H1 (cell line): ENCODE measurements at regions not wholly inside any gene's neighbourhood (a gene's known extent, or its start where the extent isn't known, plus 50 kb on each side); places are given as distances from the start of the nearest gene placed in this dataset.

Experiments used
- CTCF ChIA-PET: fragments of 300-600 bp; sonication (Branson Sonifier 250); formaldehyde crosslinking; loops from one replicate; lab custom pipeline; 2021; ENCODE audit not compliant: partially characterized antibody; lab: Charles Lee
- POLR2A ChIA-PET: fragments of 300-600 bp; sonication (Branson Sonifier 250); formaldehyde crosslinking; loops from one replicate; lab custom pipeline; 2021; ENCODE audit warnings: inconsistent platforms; ENCODE audit not compliant: partially characterized antibody; lab: Charles Lee
- DNase-seq, 2 experiments: peaks; one replicate each; pipeline versions ENCODE4 v3.0.0 to v3.0.0-alpha.2; 2010 to 2022; ENCODE audit warnings: low spot score in 2 of 2, low read depth in 1 of 2, mixed read lengths in 1 of 2
- FAIRE-seq: peaks from 2 replicates; lab custom pipeline; 2011; peaks lifted over from hg19 to GRCh38; lab: Jason Lieb, UNC
- H2AFZ ChIP-seq: 2 replicates; pipeline ENCODE4 v1.8.1; 2012; ENCODE audit warnings: low read length, inconsistent platforms
- H2AK5ac ChIP-seq: 2 replicates; pipeline ENCODE4 v1.6.1; 2013; ENCODE audit warnings: low read depth, low read length
- H2BK120ac ChIP-seq: replicated peaks from 2 replicates; pipeline ENCODE3; 2013; ENCODE audit warnings: low read depth, low read length, inconsistent platforms
- H2BK12ac ChIP-seq: 2 replicates; pipeline ENCODE4 v1.6.1; 2013; ENCODE audit warnings: low read depth, low read length
- H2BK15ac ChIP-seq: 2 replicates; pipeline ENCODE4 v1.6.1; 2013; ENCODE audit warnings: low read length
- H2BK20ac ChIP-seq: 2 replicates; pipeline ENCODE4 v1.6.1; 2013; ENCODE audit warnings: low read length
- H2BK5ac ChIP-seq: 2 replicates; pipeline ENCODE4 v1.6.1; 2013; ENCODE audit warnings: low read depth, low read length
- H3K14ac ChIP-seq: 2 replicates; pipeline ENCODE4 v1.6.1; 2013; ENCODE audit warnings: inconsistent platforms; ENCODE audit not compliant: insufficient read length
- H3K18ac ChIP-seq: 2 replicates; pipeline ENCODE4 v1.6.1; 2013; ENCODE audit warnings: low read length; ENCODE audit errors: extremely low read depth
- H3K23ac ChIP-seq: 2 replicates; pipeline ENCODE4 v1.6.1; 2013; ENCODE audit warnings: inconsistent platforms; ENCODE audit not compliant: insufficient read length
- H3K23me2 ChIP-seq: 2 replicates; pipeline ENCODE4 v1.6.1; 2013; ENCODE audit warnings: low read depth, low read length
- H3K27ac ChIP-seq: 2 replicates; pipeline ENCODE4 v1.6.1; 2011; ENCODE audit warnings: low read depth, low read length, inconsistent platforms
- H3K27me3 ChIP-seq, 4 experiments: replicated peaks in 1 of 4; 1 replicate in 1 of 4; 2 replicates in 3 of 4; pipeline versions ENCODE4 v1.6.1 to v1.8.1; 2011 to 2013; ENCODE audit warnings: low read length in 3 of 4, mild to moderate bottlenecking in 3 of 4, inconsistent platforms in 2 of 4, mixed read lengths in 2 of 4, moderate library complexity in 1 of 4; ENCODE audit not compliant: control insufficient read depth in 3 of 4, insufficient read depth in 3 of 4; ENCODE audit errors: extremely low read depth in 1 of 4
- H3K36me3 ChIP-seq, 4 experiments: 2 replicates each; pipeline versions ENCODE4 v1.6.1 to v1.8.1; 2011 to 2013; ENCODE audit warnings: mild to moderate bottlenecking in 4 of 4, low read length in 3 of 4, moderate library complexity in 2 of 4, control low read depth in 1 of 4, inconsistent platforms in 1 of 4; ENCODE audit not compliant: insufficient read depth in 4 of 4, control insufficient read depth in 2 of 4
- H3K4ac ChIP-seq: replicated peaks from 2 replicates; pipeline ENCODE3; 2013; ENCODE audit warnings: low read length, low read depth, mixed read lengths, inconsistent platforms; ENCODE audit not compliant: insufficient read length
- H3K4me1 ChIP-seq, 4 experiments: replicated peaks in 1 of 4; 1 replicate in 1 of 4; 2 replicates in 3 of 4; pipeline versions ENCODE4 v1.6.1 to v1.8.1; 2011 to 2013; ENCODE audit warnings: low read length in 3 of 4, inconsistent platforms in 2 of 4, mixed read lengths in 1 of 4; ENCODE audit not compliant: insufficient read depth in 4 of 4, control insufficient read depth in 3 of 4
- H3K4me2 ChIP-seq, 2 experiments: 2 replicates each; pipeline versions ENCODE4 v1.6.1 to v1.8.1; 2011 to 2013; ENCODE audit warnings: low read depth in 2 of 2, low read length in 2 of 2, control low read depth in 1 of 2, inconsistent platforms in 1 of 2, mild to moderate bottlenecking in 1 of 2; ENCODE audit not compliant: insufficient read depth in 1 of 2
- H3K4me3 ChIP-seq, 4 experiments: fragments of 200-600, 300-600 bp in 1 of 4; sonication (generic), shearing (Covaris generic), sonication (Bioruptor Twin) in 1 of 4; 2 replicates each; pipeline versions ENCODE4 v1.5.1 to v1.8.1; 2011 to 2016; ENCODE audit warnings: low read length in 4 of 4, low read depth in 3 of 4, control low read depth in 2 of 4, inconsistent platforms in 2 of 4, mild to moderate bottlenecking in 2 of 4, mixed read lengths in 1 of 4, moderate library complexity in 1 of 4; ENCODE audit not compliant: insufficient read depth in 2 of 4; ENCODE audit errors: extremely low read depth in 1 of 4
- H3K56ac ChIP-seq: replicated peaks from 2 replicates; pipeline ENCODE3; 2013; ENCODE audit warnings: low read depth, mild to moderate bottlenecking, mixed read lengths, low read length, inconsistent platforms; ENCODE audit not compliant: insufficient read length
- H3K79me1 ChIP-seq: 2 replicates; pipeline ENCODE4 v1.6.1; 2013; ENCODE audit warnings: low read depth, low read length, control low read depth
- H3K79me2 ChIP-seq, 2 experiments: 2 replicates each; pipeline versions ENCODE4 v1.6.1 to v1.8.1; 2012 to 2013; ENCODE audit warnings: low read length in 2 of 2, mild to moderate bottlenecking in 2 of 2, inconsistent platforms in 1 of 2; ENCODE audit not compliant: insufficient read depth in 2 of 2, control insufficient read depth in 1 of 2
- H3K9ac ChIP-seq, 4 experiments: replicated peaks in 1 of 4; 1 replicate in 1 of 4; 2 replicates in 3 of 4; pipeline versions ENCODE4 v1.6.1 to v1.8.1; 2011 to 2013; ENCODE audit warnings: low read depth in 3 of 4, low read length in 3 of 4, control low read depth in 2 of 4, mild to moderate bottlenecking in 2 of 4, moderate library complexity in 2 of 4, inconsistent platforms in 1 of 4; ENCODE audit errors: extremely low read depth in 1 of 4
- H3K9me3 ChIP-seq, 2 experiments: 2 replicates each; pipeline versions ENCODE4 v1.6.1 to v1.8.1; 2012 to 2013; ENCODE audit warnings: mild to moderate bottlenecking in 2 of 2, moderate library complexity in 2 of 2, control low read depth in 1 of 2, inconsistent platforms in 1 of 2, low read depth in 1 of 2, low read length in 1 of 2, mixed read lengths in 1 of 2; ENCODE audit not compliant: insufficient read depth in 2 of 2
- H4K20me1 ChIP-seq, 2 experiments: replicated peaks in 1 of 2; 2 replicates each; pipeline versions ENCODE3 to v1.8.1; 2011 to 2013; ENCODE audit warnings: inconsistent platforms in 2 of 2, low read length in 2 of 2, mild to moderate bottlenecking in 1 of 2; ENCODE audit not compliant: insufficient read depth in 2 of 2, control insufficient read depth in 1 of 2
- H4K5ac ChIP-seq: 2 replicates; pipeline ENCODE4 v1.6.1; 2013; ENCODE audit warnings: low read length, low read depth, mixed read lengths, inconsistent platforms; ENCODE audit not compliant: insufficient read length
- H4K8ac ChIP-seq: 2 replicates; pipeline ENCODE4 v1.8.0; 2013; ENCODE audit warnings: mild to moderate bottlenecking, moderate library complexity, low read length, inconsistent platforms; ENCODE audit not compliant: insufficient read depth; ENCODE audit errors: extremely low read depth
- H4K91ac ChIP-seq: replicated peaks from 2 replicates; pipeline ENCODE3; 2013; ENCODE audit warnings: low read length, mixed read lengths, inconsistent platforms; ENCODE audit not compliant: insufficient read length
- USF2 ChIP-seq: IDR thresholded peaks from 2 replicates; pipeline ENCODE4 v1.6.1; 2011; ENCODE audit warnings: low read length, improper control_type of control experiment
- WGBS, 2 experiments: shearing (Covaris generic) in 1 of 2; methylation state at CpG; one replicate each; pipeline versions ENCODE4 v1.1.6 to v1.1.7; 2013 to 2015; ENCODE audit warnings: low lambda C conversion rate in 2 of 2, mixed read lengths in 2 of 2, inconsistent platforms in 1 of 2, low coverage in 1 of 2, missing lambda C conversion rate in 1 of 2; ENCODE audit not compliant: insufficient replicate concordance in 2 of 2, insufficient coverage in 1 of 2, insufficient read length in 1 of 2; ENCODE audit errors: extremely low coverage in 1 of 2, missing lambda C conversion rate in 1 of 2; 5-methylcytosine and 5-hydroxymethylcytosine counted together

GRCh38 chr1:91584878-91585277 is 84.2 kb downstream of the CDC7 start:
- H2BK12ac ChIP-seq, result no peak overlapping the region
- no peak for DNase-seq
- no peaks in the 10 kb centered on the region for H3K27me3 ChIP-seq
- TF ChIP-seq USF2, result no peak
- TF ChIP-seq, all 59 proteins: peak for 0
- Histone ChIP-seq H2AK5ac (no peak overlapping the region), H4K20me1 (no peaks in the 10 kb centered on the region), H3K14ac (no peak overlapping the region), H4K8ac (no peak overlapping the region), H3K79me1 (no peaks in the 10 kb centered on the region), H4K91ac (no peak overlapping the region), H3K56ac (no peak overlapping the region), H3K18ac (no peak overlapping the region), H2BK5ac (no peak overlapping the region), H2BK120ac (no peak overlapping the region), H3K4ac (no peak overlapping the region), H3K27ac (no peak overlapping the region), H2BK20ac (no peak overlapping the region), H3K4me3 (no peak overlapping the region), H3K9me3 (no peaks in the 10 kb centered on the region), H2AFZ (no peak overlapping the region), H3K23me2 (no peaks in the 10 kb centered on the region), H3K4me1 (peaks cover 0 to 2% (median 0%) of the 10 kb centered on the region in 4 experiments; a peak in 1 of 7 replicates), H3K36me3 (no peaks in the 10 kb centered on the region), H2BK15ac (no peak overlapping the region), H3K4me2 (no peak overlapping the region), H4K5ac (no peak overlapping the region), H3K79me2 (no peaks in the 10 kb centered on the region), H3K9ac (no peak overlapping the region), H3K23ac (no peak overlapping the region)
- 85% methylated on average over 4 of the region's 4 CpGs; no CpG with 5 or more reads in 1 of the 2 experiments for WGBS, 2 experiments
- no peak for FAIRE-seq
- CTCF ChIA-PET, result interaction anchor here (2.0 kb wide), 1 partner anchor 28 kb away, joined by 8 read pairs; no protein-coding TSS in a partner anchor
- POLR2A ChIA-PET, result no interaction called here
